ENCODE measurements at regions not wholly inside any gene's neighbourhood (a gene's known extent, or its start where the extent isn't known, plus 50 kb on each side); places are given as distances from the start of the nearest gene placed in this dataset.

DNA sequence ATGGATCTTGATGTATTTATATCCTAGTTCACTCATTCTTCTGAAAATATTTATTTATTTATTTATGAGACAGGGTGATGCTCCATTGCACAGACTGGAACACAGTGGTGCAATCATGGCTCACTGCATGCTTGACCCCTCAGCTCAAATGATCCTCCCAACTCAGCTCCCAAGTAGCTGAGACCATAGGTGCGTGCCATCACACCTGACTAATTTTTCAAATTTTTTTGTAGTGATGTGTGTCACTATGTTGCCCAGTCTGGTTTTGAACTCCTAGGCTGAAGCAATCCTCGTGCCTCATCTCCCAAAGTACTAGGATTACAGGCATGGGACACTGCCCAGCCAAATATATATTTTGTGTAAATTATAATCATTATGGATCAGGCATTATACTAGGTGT is 595.6 kb upstream of the ATP2B1 start:
- no peak for ATAC-seq
- H3K27me3 ChIP-seq = no peaks in the 10 kb centered on the region
- no peak overlapping the region for H3K4me3 ChIP-seq
- H3K36me3 ChIP-seq = no peaks in the 10 kb centered on the region
- H3K9me3 ChIP-seq = no peaks in the 10 kb centered on the region
- H3K4me1 ChIP-seq = no peaks in the 10 kb centered on the region
- TF ChIP-seq POLR2AphosphoS5 (IDR thresholded peaks at IDR 0.05) (no peak), POLR2A (IDR thresholded peaks at IDR 0.05) (no peak), EP300 (IDR thresholded peaks at IDR 0.05) (no peak)
- TF ChIP-seq, protein P1, sequence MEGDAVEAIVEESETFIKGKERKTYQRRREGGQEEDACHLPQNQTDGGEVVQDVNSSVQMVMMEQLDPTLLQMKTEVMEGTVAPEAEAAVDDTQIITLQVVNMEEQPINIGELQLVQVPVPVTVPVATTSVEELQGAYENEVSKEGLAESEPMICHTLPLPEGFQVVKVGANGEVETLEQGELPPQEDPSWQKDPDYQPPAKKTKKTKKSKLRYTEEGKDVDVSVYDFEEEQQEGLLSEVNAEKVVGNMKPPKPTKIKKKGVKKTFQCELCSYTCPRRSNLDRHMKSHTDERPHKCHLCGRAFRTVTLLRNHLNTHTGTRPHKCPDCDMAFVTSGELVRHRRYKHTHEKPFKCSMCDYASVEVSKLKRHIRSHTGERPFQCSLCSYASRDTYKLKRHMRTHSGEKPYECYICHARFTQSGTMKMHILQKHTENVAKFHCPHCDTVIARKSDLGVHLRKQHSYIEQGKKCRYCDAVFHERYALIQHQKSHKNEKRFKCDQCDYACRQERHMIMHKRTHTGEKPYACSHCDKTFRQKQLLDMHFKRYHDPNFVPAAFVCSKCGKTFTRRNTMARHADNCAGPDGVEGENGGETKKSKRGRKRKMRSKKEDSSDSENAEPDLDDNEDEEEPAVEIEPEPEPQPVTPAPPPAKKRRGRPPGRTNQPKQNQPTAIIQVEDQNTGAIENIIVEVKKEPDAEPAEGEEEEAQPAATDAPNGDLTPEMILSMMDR (IDR thresholded peaks at IDR 0.05) = no peak
- H3K27ac ChIP-seq = no peak overlapping the region
- WGBS, 2 donors (ENCODE audit: low coverage in 1 of 2) = 100% methylated on average over 2 of the region's 2 CpGs

DNA sequence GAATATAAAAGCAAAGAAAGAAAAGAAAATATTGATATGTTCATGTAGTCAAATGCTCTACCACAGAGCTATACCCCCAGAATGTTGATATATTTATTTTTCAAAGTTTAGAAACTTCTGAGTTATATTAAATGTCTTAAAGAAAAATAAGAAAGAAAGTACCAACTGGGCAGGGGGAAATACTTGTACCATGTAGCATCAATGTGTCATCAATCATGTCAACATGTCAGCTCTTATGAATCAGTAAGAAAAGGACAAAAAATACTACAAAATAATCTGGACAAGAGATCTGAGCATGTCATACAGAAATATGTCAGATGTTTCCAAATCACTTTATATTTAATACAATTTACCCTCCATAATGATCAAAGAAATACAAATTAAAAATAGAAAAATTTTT is 595.1 kb upstream of the ATP2B1 start:
- ATAC-seq = no peak
- no peak overlapping the region for H3K4me3 ChIP-seq
- no peaks in the 10 kb centered on the region for H3K4me1 ChIP-seq
- no peaks in the 10 kb centered on the region for H3K9me3 ChIP-seq
- no peaks in the 10 kb centered on the region for H3K36me3 ChIP-seq
- no peaks in the 10 kb centered on the region for H3K27me3 ChIP-seq
- TF ChIP-seq, protein P1 (IDR thresholded peaks at IDR 0.05) = no peak
- TF ChIP-seq POLR2A (IDR thresholded peaks at IDR 0.05) = no peak
- TF ChIP-seq POLR2AphosphoS5 (IDR thresholded peaks at IDR 0.05) = no peak
- TF ChIP-seq EP300 (IDR thresholded peaks at IDR 0.05) = no peak
- no peak overlapping the region for H3K27ac ChIP-seq

DNA sequence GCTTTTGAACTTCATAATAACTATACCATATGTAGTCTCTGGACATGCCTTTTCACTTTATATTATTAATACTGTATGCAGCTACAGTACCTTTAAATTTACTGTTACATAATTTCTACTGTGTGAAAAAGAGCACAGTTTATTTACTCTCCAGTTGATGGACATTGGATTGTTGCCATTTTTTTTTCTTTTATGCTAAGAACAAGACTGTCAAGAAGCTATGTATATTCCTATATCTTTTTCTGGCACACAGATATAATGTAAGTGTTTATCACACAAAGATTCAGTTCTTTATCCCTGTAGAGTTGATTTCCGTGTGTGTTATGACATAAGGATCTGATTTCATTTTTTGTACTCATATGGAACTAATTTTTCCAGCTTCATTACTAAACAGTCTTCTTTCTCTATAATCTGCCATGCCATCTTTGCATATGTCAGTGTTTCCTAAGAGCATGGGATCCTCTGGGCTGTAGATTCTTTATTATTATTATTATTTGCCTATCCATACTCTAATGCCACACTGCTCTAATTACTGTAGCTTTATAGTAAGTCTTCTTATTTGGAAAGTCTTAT is 593.0 kb upstream of the ATP2B1 start:
- no peaks in the 10 kb centered on the region for H3K36me3 ChIP-seq
- H3K4me1 ChIP-seq = no peaks in the 10 kb centered on the region
- no peak overlapping the region for H3K27ac ChIP-seq
- TF ChIP-seq POLR2A (IDR thresholded peaks at IDR 0.05) (no peak), POLR2AphosphoS5 (IDR thresholded peaks at IDR 0.05) (no peak), EP300 (IDR thresholded peaks at IDR 0.05) (no peak)
- TF ChIP-seq, protein P1 (IDR thresholded peaks at IDR 0.05) = no peak
- 60 to 72% methylated on average over 1 of the region's 1 CpG for WGBS, 2 donors (ENCODE audit: low coverage in 1 of 2)
- no peak for ATAC-seq
- H3K4me3 ChIP-seq = no peak overlapping the region
- H3K9me3 ChIP-seq = no peaks in the 10 kb centered on the region
- H3K27me3 ChIP-seq = no peaks in the 10 kb centered on the region

DNA sequence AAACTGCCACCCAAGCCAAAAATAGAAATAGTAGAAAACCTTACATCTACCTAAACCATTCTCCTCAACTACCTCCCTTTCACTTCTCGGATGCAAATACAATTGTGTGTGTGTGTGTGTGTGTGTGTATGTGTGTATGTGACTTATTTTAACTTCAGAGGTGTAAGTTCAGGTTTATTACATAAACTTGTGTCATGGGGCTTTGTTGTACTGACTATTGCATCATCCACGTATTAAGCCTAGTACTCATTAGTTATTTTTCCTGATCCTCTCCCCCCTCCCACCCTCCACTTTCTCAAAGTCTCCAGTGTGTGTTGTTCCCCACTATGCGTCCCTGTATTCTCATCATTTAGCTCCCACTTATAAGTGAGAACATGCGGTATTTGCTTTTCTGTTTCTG is 592.5 kb upstream of the ATP2B1 start:
- Histone ChIP-seq H3K36me3 (no peaks in the 10 kb centered on the region), H3K4me1 (no peaks in the 10 kb centered on the region), H3K4me3 (no peak overlapping the region), H3K27ac (no peak overlapping the region), H3K27me3 (no peaks in the 10 kb centered on the region), H3K9me3 (no peaks in the 10 kb centered on the region)
- 76 to 84% methylated on average over 4 of the region's 4 CpGs for WGBS, 2 donors (ENCODE audit: low coverage in 1 of 2)
- TF ChIP-seq EP300 (IDR thresholded peaks at IDR 0.05) = no peak
- no peak for TF ChIP-seq POLR2AphosphoS5 (IDR thresholded peaks at IDR 0.05)
- TF ChIP-seq POLR2A (IDR thresholded peaks at IDR 0.05) = no peak
- TF ChIP-seq, protein P1 (IDR thresholded peaks at IDR 0.05) = no peak
- ATAC-seq = no peak

DNA sequence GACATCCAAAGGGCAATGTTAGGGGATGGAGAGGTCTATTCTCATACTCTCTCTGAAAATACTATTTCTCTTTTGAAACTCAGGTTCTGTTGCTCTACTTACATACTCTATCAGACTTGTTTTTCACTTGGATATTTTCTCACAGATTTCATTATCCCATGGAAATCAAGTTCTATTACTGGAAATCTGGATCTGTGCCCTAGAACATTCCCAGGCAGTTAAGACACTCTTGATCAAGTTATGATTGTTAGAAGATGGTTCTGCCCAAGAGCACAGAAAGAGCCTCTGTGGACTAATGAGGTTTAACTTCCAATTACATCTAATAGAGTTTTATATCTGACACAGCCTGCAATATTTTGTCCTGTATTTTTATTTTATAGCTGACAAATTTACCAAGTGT is 591.0 kb upstream of the ATP2B1 start:
- Histone ChIP-seq H3K27ac (peak overlapping the region in 1 of 4 donors; percentile 5), H3K4me1 (no peaks in the 10 kb centered on the region), H3K36me3 (no peaks in the 10 kb centered on the region), H3K9me3 (no peaks in the 10 kb centered on the region), H3K4me3 (no peak overlapping the region), H3K27me3 (no peaks in the 10 kb centered on the region)
- no peak for ATAC-seq
- TF ChIP-seq, protein P1 (IDR thresholded peaks at IDR 0.05) = no peak
- no peak for TF ChIP-seq EP300 (IDR thresholded peaks at IDR 0.05)
- no peak for TF ChIP-seq POLR2AphosphoS5 (IDR thresholded peaks at IDR 0.05)
- TF ChIP-seq POLR2A (IDR thresholded peaks at IDR 0.05) = no peak

All from gastroesophageal sphincter (tissue), 4 donors.